Endodermal cell (in vitro differentiated cells): ENCODE measurements at regions not wholly inside any gene's neighbourhood (a gene's known extent, or its start where the extent isn't known, plus 50 kb on each side); places are given as distances from the start of the nearest gene placed in this dataset.

Experiments used
- DNase-seq: peaks from one replicate; pipeline ENCODE4 v3.0.0-alpha.2; 2017
- H3K27ac ChIP-seq: 2 replicates; pipeline ENCODE4 v1.5.1; 2013; ENCODE audit warnings: mild to moderate bottlenecking, low read depth, low read length, moderate library complexity
- H3K27me3 ChIP-seq: 2 replicates; pipeline ENCODE4 v1.6.1; 2013; ENCODE audit warnings: mild to moderate bottlenecking, low read length, moderate library complexity; ENCODE audit not compliant: insufficient read depth, control insufficient read depth, poor library complexity, severe bottlenecking
- H3K36me3 ChIP-seq: 2 replicates; pipeline ENCODE4 v1.7.0; 2013; ENCODE audit warnings: mild to moderate bottlenecking, low read length, moderate library complexity; ENCODE audit not compliant: control insufficient read depth, insufficient read depth
- H3K4me1 ChIP-seq: one replicate; pipeline ENCODE4 v1.7.0; 2013; ENCODE audit warnings: low read length; ENCODE audit not compliant: control insufficient read depth, insufficient read depth
- H3K4me3 ChIP-seq: 2 replicates; pipeline ENCODE4 v1.5.1; 2013; ENCODE audit warnings: mild to moderate bottlenecking, low read length, moderate library complexity
- H3K9ac ChIP-seq: 2 replicates; pipeline ENCODE4 v1.6.1; 2013; ENCODE audit warnings: mild to moderate bottlenecking, low read length, moderate library complexity; ENCODE audit not compliant: poor library complexity, severe bottlenecking; ENCODE audit errors: extremely low read depth
- H3K9me3 ChIP-seq: 2 replicates; pipeline ENCODE4 v1.6.1; 2013; ENCODE audit warnings: mild to moderate bottlenecking, low read length, moderate library complexity; ENCODE audit not compliant: control insufficient read depth
- H3K27ac Mint-ChIP-seq: 2 replicates; pipeline ENCODE4 v1.8.0; 2020; ENCODE audit warnings: mixed read lengths
- H3K27me3 Mint-ChIP-seq: 2 replicates; pipeline ENCODE4 v1.8.0; 2021; ENCODE audit warnings: mild to moderate bottlenecking, mixed read lengths; ENCODE audit not compliant: insufficient read depth
- H3K36me3 Mint-ChIP-seq: 2 replicates; pipeline ENCODE4 v1.8.0; 2020; ENCODE audit warnings: low read depth, mixed read lengths
- H3K4me1 Mint-ChIP-seq: 2 replicates; pipeline ENCODE4 v1.8.0; 2020; ENCODE audit warnings: mixed read lengths
- H3K4me3 Mint-ChIP-seq: 2 replicates; pipeline ENCODE4 v1.8.0; 2020; ENCODE audit warnings: mild to moderate bottlenecking, moderate library complexity, mixed read lengths
- H3K9me3 Mint-ChIP-seq: 2 replicates; pipeline ENCODE4 v1.8.0; 2020; ENCODE audit warnings: mild to moderate bottlenecking, mixed read lengths
- WGBS, 2 experiments: methylation state at CpG; one replicate each; pipeline versions ENCODE4 v1.1.5 to v1.1.7; 2013; ENCODE audit warnings: missing lambda C conversion rate in 2 of 2, mixed read lengths in 1 of 2; ENCODE audit not compliant: insufficient coverage in 1 of 2, insufficient read length in 1 of 2; 5-methylcytosine and 5-hydroxymethylcytosine counted together
- TF ChIP-seq, protein P1 (sequence below): fragments of 200-600 bp; sonication (generic); conservative IDR thresholded peaks from 2 replicates; pipeline ENCODE4 v1.5.0; 2021; ENCODE audit warnings: antibody characterized with exemption, mild to moderate bottlenecking

- no peaks in the 10 kb centered on the region for H3K9me3 Mint-ChIP-seq
- H3K4me3 Mint-ChIP-seq = no peak overlapping the region
- 97% methylated on average over 2 of the region's 2 CpGs; no CpG with 5 or more reads in 1 of the 2 experiments for WGBS, 2 experiments
- no peaks in the 10 kb centered on the region for H3K9me3 ChIP-seq
- H3K27me3 ChIP-seq = no peaks in the 10 kb centered on the region
- no peaks in the 10 kb centered on the region for H3K36me3 ChIP-seq
- no peak overlapping the region for H3K4me3 ChIP-seq
- no peaks in the 10 kb centered on the region for H3K36me3 Mint-ChIP-seq
- no peak overlapping the region for H3K27ac ChIP-seq
- no peak overlapping the region for H3K27ac Mint-ChIP-seq
- H3K4me1 ChIP-seq = no peaks in the 10 kb centered on the region
- TF ChIP-seq, protein P1, sequence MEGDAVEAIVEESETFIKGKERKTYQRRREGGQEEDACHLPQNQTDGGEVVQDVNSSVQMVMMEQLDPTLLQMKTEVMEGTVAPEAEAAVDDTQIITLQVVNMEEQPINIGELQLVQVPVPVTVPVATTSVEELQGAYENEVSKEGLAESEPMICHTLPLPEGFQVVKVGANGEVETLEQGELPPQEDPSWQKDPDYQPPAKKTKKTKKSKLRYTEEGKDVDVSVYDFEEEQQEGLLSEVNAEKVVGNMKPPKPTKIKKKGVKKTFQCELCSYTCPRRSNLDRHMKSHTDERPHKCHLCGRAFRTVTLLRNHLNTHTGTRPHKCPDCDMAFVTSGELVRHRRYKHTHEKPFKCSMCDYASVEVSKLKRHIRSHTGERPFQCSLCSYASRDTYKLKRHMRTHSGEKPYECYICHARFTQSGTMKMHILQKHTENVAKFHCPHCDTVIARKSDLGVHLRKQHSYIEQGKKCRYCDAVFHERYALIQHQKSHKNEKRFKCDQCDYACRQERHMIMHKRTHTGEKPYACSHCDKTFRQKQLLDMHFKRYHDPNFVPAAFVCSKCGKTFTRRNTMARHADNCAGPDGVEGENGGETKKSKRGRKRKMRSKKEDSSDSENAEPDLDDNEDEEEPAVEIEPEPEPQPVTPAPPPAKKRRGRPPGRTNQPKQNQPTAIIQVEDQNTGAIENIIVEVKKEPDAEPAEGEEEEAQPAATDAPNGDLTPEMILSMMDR = no peak
- no peaks in the 10 kb centered on the region for H3K27me3 Mint-ChIP-seq
- H3K9ac ChIP-seq = no peak overlapping the region
- no peak for DNase-seq
- H3K4me1 Mint-ChIP-seq = no peaks in the 10 kb centered on the region
Measured at GRCh38 chr13:83577183-83577582, 305.1 kb downstream of the SLITRK1 start.

DNA sequence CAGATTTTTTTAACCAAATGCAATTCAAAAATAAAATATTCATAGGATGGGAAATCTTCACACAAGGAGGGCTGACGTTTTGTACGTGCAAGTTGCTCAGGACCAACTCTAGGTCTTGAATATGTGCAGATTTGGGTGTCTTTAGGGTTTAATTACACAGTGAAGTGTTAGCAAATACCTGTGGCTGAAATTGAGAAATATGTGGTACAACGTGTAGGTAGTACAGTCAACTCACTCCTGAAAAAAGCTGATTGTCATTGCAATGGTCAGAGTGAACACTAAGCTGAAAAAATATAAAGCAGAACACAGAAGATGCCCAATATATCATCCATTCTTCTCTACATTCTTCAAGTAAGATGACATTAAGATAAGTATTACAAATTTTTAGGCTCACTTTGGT lies 314.3 kb downstream of the SLITRK1 start:
- no peak overlapping the region for H3K27ac Mint-ChIP-seq
- Histone ChIP-seq H3K36me3 (no peaks in the 10 kb centered on the region), H3K9me3 (no peaks in the 10 kb centered on the region), H3K27me3 (no peaks in the 10 kb centered on the region), H3K4me3 (no peak overlapping the region), H3K4me1 (no peaks in the 10 kb centered on the region), H3K9ac (no peak overlapping the region), H3K27ac (no peak overlapping the region)
- no peaks in the 10 kb centered on the region for H3K27me3 Mint-ChIP-seq
- H3K4me1 Mint-ChIP-seq = no peaks in the 10 kb centered on the region
- TF ChIP-seq, protein P1 = no peak
- DNase-seq = no peak
- no peak overlapping the region for H3K4me3 Mint-ChIP-seq
- WGBS, 2 experiments = 80 to 88% methylated on average over 1 to 3 of the region's 3 CpGs
- no peaks in the 10 kb centered on the region for H3K9me3 Mint-ChIP-seq
- H3K36me3 Mint-ChIP-seq = no peaks in the 10 kb centered on the region

GRCh38 chr13:83563499-83563898 lies 318.8 kb downstream of the SLITRK1 start:
- Histone ChIP-seq H3K27me3 (no peaks in the 10 kb centered on the region), H3K4me1 (no peaks in the 10 kb centered on the region), H3K36me3 (no peaks in the 10 kb centered on the region), H3K9ac (no peak overlapping the region), H3K27ac (no peak overlapping the region), H3K4me3 (no peak overlapping the region), H3K9me3 (no peaks in the 10 kb centered on the region)
- no peaks in the 10 kb centered on the region for H3K9me3 Mint-ChIP-seq
- TF ChIP-seq, protein P1 = no peak
- no peaks in the 10 kb centered on the region for H3K4me1 Mint-ChIP-seq
- no peaks in the 10 kb centered on the region for H3K27me3 Mint-ChIP-seq
- H3K27ac Mint-ChIP-seq = no peak overlapping the region
- 70 to 78% methylated on average over 3 to 5 of the region's 5 CpGs for WGBS, 2 experiments
- no peak for DNase-seq
- no peaks in the 10 kb centered on the region for H3K36me3 Mint-ChIP-seq
- no peak overlapping the region for H3K4me3 Mint-ChIP-seq
